Smooth muscle cell (in vitro differentiated cells): ENCODE measurements at regions not wholly inside any gene's neighbourhood (a gene's known extent, or its start where the extent isn't known, plus 50 kb on each side); places are given as distances from the start of the nearest gene placed in this dataset.

Source experiments
- DNase-seq: peaks from one replicate; lab custom pipeline; 2025; ENCODE audit not compliant: unreplicated experiment; lab: John Stamatoyannopoulos, UW
- H2AFZ ChIP-seq: fragments of 200-600 bp; sonication (generic); 2 replicates; pipeline ENCODE4 v1.6.0; 2016; ENCODE audit warnings: antibody characterized with exemption, low read depth, mild to moderate bottlenecking
- H3F3A ChIP-seq: fragments of 200-600 bp; sonication (generic); 2 replicates; pipeline ENCODE4 v1.6.0; 2017; ENCODE audit warnings: antibody characterized with exemption, low read depth
- H3K27ac ChIP-seq: fragments of 200-600 bp; sonication (generic); 2 replicates; pipeline ENCODE4 v1.5.1; 2016; ENCODE audit warnings: low read depth, mild to moderate bottlenecking
- H3K27me3 ChIP-seq: fragments of 200-600 bp; sonication (generic); 2 replicates; pipeline ENCODE4 v1.6.1; 2016; ENCODE audit warnings: low read depth, mild to moderate bottlenecking
- H3K36me3 ChIP-seq: fragments of 200-600 bp; sonication (generic); 2 replicates; pipeline ENCODE4 v1.5.1; 2016; ENCODE audit warnings: low read depth
- H3K4me1 ChIP-seq: fragments of 200-600 bp; sonication (generic); 2 replicates; pipeline ENCODE4 v1.5.1; 2016; ENCODE audit warnings: low read depth
- H3K4me2 ChIP-seq: fragments of 200-600 bp; sonication (generic); 2 replicates; pipeline ENCODE4 v1.6.0; 2016; ENCODE audit warnings: mild to moderate bottlenecking
- H3K4me3 ChIP-seq: fragments of 200-600 bp; sonication (generic); 2 replicates; pipeline ENCODE4 v1.5.1; 2016; ENCODE audit warnings: mild to moderate bottlenecking
- H3K79me2 ChIP-seq: fragments of 200-600 bp; sonication (generic); 2 replicates; pipeline ENCODE4 v1.6.0; 2016; ENCODE audit warnings: low read depth, mild to moderate bottlenecking
- H3K9ac ChIP-seq: fragments of 200-600 bp; sonication (generic); 2 replicates; pipeline ENCODE4 v1.6.0; 2016; ENCODE audit warnings: low read depth
- H3K9me3 ChIP-seq: fragments of 200-600 bp; sonication (generic); replicated peaks from 2 replicates; pipeline ENCODE4 v1.5.1; 2016; ENCODE audit warnings: low read depth
- H4K20me1 ChIP-seq: fragments of 200-600 bp; sonication (generic); 2 replicates; pipeline ENCODE4 v1.6.0; 2016; ENCODE audit warnings: low read depth
- CTCF ChIP-seq: fragments of 200-600 bp; sonication (generic); IDR thresholded peaks from 2 replicates; pipeline ENCODE4 v1.5.1; 2017; ENCODE audit warnings: borderline replicate concordance, mild to moderate bottlenecking, antibody characterized with exemption; ENCODE audit not compliant: insufficient read depth, poor library complexity, severe bottlenecking
- WGBS: methylation state at CpG from one replicate; pipeline ENCODE4 v1.1.7; 2016; ENCODE audit warnings: low lambda C conversion rate; 5-methylcytosine and 5-hydroxymethylcytosine counted together

- H4K20me1 ChIP-seq = no peaks in the 10 kb centered on the region
- no peak overlapping the region for H3K27ac ChIP-seq
- TF ChIP-seq CTCF = no peak
- no peak overlapping the region for H2AFZ ChIP-seq
- H3K4me1 ChIP-seq = no peaks in the 10 kb centered on the region
- no peaks in the 10 kb centered on the region for H3K79me2 ChIP-seq
- H3K4me3 ChIP-seq = no peak overlapping the region
- peaks cover 15% of the 10 kb centered on the region for H3K9me3 ChIP-seq
- no peak overlapping the region for H3K9ac ChIP-seq
- H3K27me3 ChIP-seq = no peaks in the 10 kb centered on the region
- no peaks in the 10 kb centered on the region for H3K36me3 ChIP-seq
- H3K4me2 ChIP-seq = no peak overlapping the region
- DNase-seq = no peak
- H3F3A ChIP-seq = no peaks in the 10 kb centered on the region
Measured at GRCh38 chr2:13390676-13391075, 673.9 kb downstream of the TRIB2 start.

GRCh38 chr2:13401312-13401711 is 684.6 kb downstream of the TRIB2 start:
- H2AFZ ChIP-seq = no peak overlapping the region
- no peaks in the 10 kb centered on the region for H3K79me2 ChIP-seq
- no peaks in the 10 kb centered on the region for H3F3A ChIP-seq
- H3K4me3 ChIP-seq = no peak overlapping the region
- 62% methylated on average over 2 of the region's 2 CpGs for WGBS
- no peaks in the 10 kb centered on the region for H3K9me3 ChIP-seq
- no peak overlapping the region for H3K4me2 ChIP-seq
- DNase-seq = no peak
- H4K20me1 ChIP-seq = no peaks in the 10 kb centered on the region
- H3K27me3 ChIP-seq = no peaks in the 10 kb centered on the region
- TF ChIP-seq CTCF = no peak
- H3K9ac ChIP-seq = no peak overlapping the region
- H3K4me1 ChIP-seq = no peaks in the 10 kb centered on the region
- no peak overlapping the region for H3K27ac ChIP-seq
- no peaks in the 10 kb centered on the region for H3K36me3 ChIP-seq

- Histone ChIP-seq H3K4me2 (no peak overlapping the region), H4K20me1 (no peaks in the 10 kb centered on the region), H2AFZ (no peak overlapping the region), H3K4me1 (no peaks in the 10 kb centered on the region), H3F3A (no peaks in the 10 kb centered on the region), H3K27ac (no peak overlapping the region), H3K27me3 (no peaks in the 10 kb centered on the region), H3K36me3 (no peaks in the 10 kb centered on the region), H3K9ac (no peak overlapping the region), H3K4me3 (no peak overlapping the region), H3K9me3 (no peaks in the 10 kb centered on the region), H3K79me2 (no peaks in the 10 kb centered on the region)
- 77% methylated on average over 1 of the region's 1 CpG for WGBS
- DNase-seq = no peak
- TF ChIP-seq CTCF = no peak
Measured at GRCh38 chr2:13413989-13414388, 697.3 kb downstream of the TRIB2 start.

- Histone ChIP-seq H3K9ac (no peak overlapping the region), H3K36me3 (no peaks in the 10 kb centered on the region), H3K79me2 (no peaks in the 10 kb centered on the region), H3K27me3 (no peaks in the 10 kb centered on the region), H3K9me3 (no peaks in the 10 kb centered on the region), H2AFZ (no peak overlapping the region), H4K20me1 (no peaks in the 10 kb centered on the region), H3K27ac (no peak overlapping the region), H3F3A (no peaks in the 10 kb centered on the region), H3K4me1 (no peaks in the 10 kb centered on the region), H3K4me2 (no peak overlapping the region), H3K4me3 (no peak overlapping the region)
- 31% methylated on average over 2 of the region's 2 CpGs for WGBS
- no peak for TF ChIP-seq CTCF
- no peak for DNase-seq
Measured at GRCh38 chr2:13414897-13415296, 698.2 kb downstream of the TRIB2 start.
